ENCODE measurements at regions not wholly inside any gene's neighbourhood (a gene's known extent, or its start where the extent isn't known, plus 50 kb on each side); places are given as distances from the start of the nearest gene placed in this dataset.

DNA sequence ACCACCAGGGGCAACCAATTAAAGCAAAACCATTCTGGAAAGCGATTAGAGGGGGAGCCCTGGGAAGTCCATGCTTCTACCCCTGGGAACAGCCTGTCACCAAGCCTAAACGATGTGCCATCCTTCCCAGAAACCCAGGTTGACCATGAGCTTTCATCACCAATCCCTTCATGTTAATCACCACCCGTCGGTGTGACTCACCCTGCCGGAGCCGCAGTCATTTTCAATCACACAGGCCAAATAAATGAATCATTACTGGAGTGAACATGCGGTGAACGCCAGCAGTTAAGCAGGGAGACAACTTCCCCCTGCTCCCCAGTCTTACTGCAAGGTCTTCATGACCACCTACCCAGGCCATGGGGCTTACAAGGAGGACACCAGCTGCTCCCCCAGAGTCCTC, 308.8 kb downstream of the AJAP1 start:
- Mint-ChIP-seq H3K27me3 (ENCODE audit: low read depth) (peaks cover 3% of the 10 kb centered on the region), H3K27ac (no peak overlapping the region), H3K9me3 (no peaks in the 10 kb centered on the region), H3K4me1 (ENCODE audit: low read depth) (no peaks in the 10 kb centered on the region), H3K4me3 (no peak overlapping the region), H3K36me3 (ENCODE audit: low read depth) (no peaks in the 10 kb centered on the region)

DNA sequence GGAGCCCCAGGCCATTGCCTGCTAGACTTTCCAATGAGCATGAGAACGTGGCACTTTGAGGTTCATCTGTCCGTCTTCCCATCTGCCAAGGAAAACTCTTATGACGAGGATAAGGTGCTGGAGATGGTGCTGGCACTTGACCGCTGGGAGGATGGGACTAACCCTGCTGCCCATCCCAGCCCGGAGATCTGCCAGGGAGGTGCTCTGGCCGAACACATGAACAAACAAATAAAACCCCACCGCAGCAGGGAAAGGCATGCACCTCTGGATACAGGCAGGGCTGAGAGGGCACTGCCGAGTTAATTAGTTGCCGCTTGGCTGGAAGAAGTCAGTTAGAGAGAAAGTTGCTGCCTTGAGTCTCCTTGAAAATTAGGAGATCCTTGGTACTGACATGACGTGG, 308.4 kb downstream of the AJAP1 start:
- H3K9me3 Mint-ChIP-seq, result no peaks in the 10 kb centered on the region
- peaks cover 3% of the 10 kb centered on the region for H3K27me3 Mint-ChIP-seq (ENCODE audit: low read depth)
- H3K36me3 Mint-ChIP-seq (ENCODE audit: low read depth), result no peaks in the 10 kb centered on the region

GRCh38 chr1:4961935-4962645, 307.7 kb downstream of the AJAP1 start:
- Mint-ChIP-seq H3K4me3 (no peak overlapping the region), H3K27ac (no peak overlapping the region), H3K4me1 (ENCODE audit: low read depth) (no peaks in the 10 kb centered on the region), H3K27me3 (ENCODE audit: low read depth) (peaks cover 3% of the 10 kb centered on the region), H3K36me3 (ENCODE audit: low read depth) (no peaks in the 10 kb centered on the region), H3K9me3 (no peaks in the 10 kb centered on the region)

More for the DNA sequence above, 308.4 kb downstream of the AJAP1 start:
- Mint-ChIP-seq H3K4me3 (no peak overlapping the region), H3K27ac (no peak overlapping the region), H3K4me1 (ENCODE audit: low read depth) (no peaks in the 10 kb centered on the region)

DNA sequence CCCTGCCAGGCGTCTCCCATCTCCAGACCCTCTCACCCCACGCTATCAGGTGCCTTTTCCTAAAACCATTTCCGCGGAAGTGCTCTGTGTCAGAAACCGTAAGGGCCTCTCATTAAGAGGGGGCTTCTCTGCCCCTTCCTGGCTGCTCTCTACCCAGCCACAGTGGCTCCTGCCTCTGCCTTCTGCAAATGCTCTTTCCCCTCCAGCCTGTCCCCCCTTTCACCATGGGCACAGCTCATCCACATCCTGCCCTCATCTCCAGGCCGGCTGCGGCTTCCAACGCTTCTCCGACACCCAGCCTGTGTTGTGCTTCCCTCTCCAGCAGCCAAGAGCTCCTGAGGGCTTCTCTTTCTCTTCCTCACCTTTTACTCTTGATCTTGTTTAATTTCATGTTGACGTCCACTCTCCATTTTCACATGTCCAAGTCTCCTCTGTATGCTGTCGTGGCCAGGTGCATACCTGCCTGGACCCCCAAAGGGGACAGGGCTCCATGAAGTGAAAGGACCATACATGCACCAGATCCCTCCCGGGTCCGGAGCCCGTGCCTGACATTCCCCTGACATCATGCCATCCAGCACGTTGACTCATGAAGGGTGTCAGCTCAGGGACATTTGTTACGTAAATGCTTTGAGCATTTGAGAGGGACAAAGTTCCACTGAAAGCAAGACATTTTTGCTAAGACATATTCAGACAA, 306.5 kb downstream of the AJAP1 start:
- Mint-ChIP-seq H3K27me3 (ENCODE audit: low read depth) (peaks cover 3% of the 10 kb centered on the region), H3K4me3 (no peak overlapping the region), H3K36me3 (ENCODE audit: low read depth) (no peaks in the 10 kb centered on the region), H3K27ac (no peak overlapping the region), H3K9me3 (no peaks in the 10 kb centered on the region), H3K4me1 (ENCODE audit: low read depth) (no peaks in the 10 kb centered on the region)

- Mint-ChIP-seq H3K9me3 (no peaks in the 10 kb centered on the region), H3K27me3 (ENCODE audit: low read depth) (peaks cover 3% of the 10 kb centered on the region), H3K36me3 (ENCODE audit: low read depth) (no peaks in the 10 kb centered on the region), H3K4me1 (ENCODE audit: low read depth) (no peaks in the 10 kb centered on the region), H3K27ac (no peak overlapping the region), H3K4me3 (no peak overlapping the region)
Observed at GRCh38 chr1:4960336-4960735, 305.9 kb downstream of the AJAP1 start.

DNA sequence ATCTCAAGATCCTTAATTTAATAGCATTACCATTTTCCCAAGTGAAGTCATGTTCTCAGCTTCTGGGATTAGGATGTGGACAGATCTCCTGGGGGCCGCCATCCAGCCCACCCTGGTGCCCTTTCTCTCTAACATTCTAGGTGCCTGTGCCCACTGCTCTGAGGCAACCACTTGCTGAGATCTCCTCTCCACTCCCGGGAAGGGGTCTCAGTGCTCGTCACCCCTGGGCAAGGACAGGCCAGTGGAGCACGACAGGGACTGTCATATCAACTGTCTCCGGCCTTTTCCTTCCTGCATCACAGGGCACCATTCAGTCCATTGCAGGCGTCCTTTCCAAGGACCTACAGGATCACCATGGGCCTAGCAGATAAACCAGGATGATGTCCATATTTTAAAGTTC, 304.8 kb downstream of the AJAP1 start:
- Mint-ChIP-seq H3K36me3 (ENCODE audit: low read depth) (no peaks in the 10 kb centered on the region), H3K4me3 (no peak overlapping the region), H3K4me1 (ENCODE audit: low read depth) (no peaks in the 10 kb centered on the region), H3K9me3 (peaks cover 4% of the 10 kb centered on the region), H3K27ac (no peak overlapping the region), H3K27me3 (ENCODE audit: low read depth) (peaks cover under 1% of the 10 kb centered on the region)

GRCh38 chr1:4957027-4957426, 302.6 kb downstream of the AJAP1 start:
- no peaks in the 10 kb centered on the region for H3K27me3 Mint-ChIP-seq (ENCODE audit: low read depth)
- H3K9me3 Mint-ChIP-seq, result peaks cover 19% of the 10 kb centered on the region
- H3K36me3 Mint-ChIP-seq (ENCODE audit: low read depth), result no peaks in the 10 kb centered on the region
- H3K4me1 Mint-ChIP-seq (ENCODE audit: low read depth), result no peaks in the 10 kb centered on the region
- no peak overlapping the region for H3K4me3 Mint-ChIP-seq
- no peak overlapping the region for H3K27ac Mint-ChIP-seq

- no peaks in the 10 kb centered on the region for H3K27me3 Mint-ChIP-seq (ENCODE audit: low read depth)
- H3K4me1 Mint-ChIP-seq (ENCODE audit: low read depth), result no peaks in the 10 kb centered on the region
- no peak overlapping the region for H3K27ac Mint-ChIP-seq
- H3K9me3 Mint-ChIP-seq, result peaks cover 19% of the 10 kb centered on the region
- H3K4me3 Mint-ChIP-seq, result no peak overlapping the region
- H3K36me3 Mint-ChIP-seq (ENCODE audit: low read depth), result no peaks in the 10 kb centered on the region
Observed at GRCh38 chr1:4954392-4954791, 300.0 kb downstream of the AJAP1 start.

- Mint-ChIP-seq H3K27ac (no peak overlapping the region), H3K27me3 (ENCODE audit: low read depth) (no peaks in the 10 kb centered on the region), H3K9me3 (peaks cover 20% of the 10 kb centered on the region), H3K4me3 (no peak overlapping the region), H3K36me3 (ENCODE audit: low read depth) (no peaks in the 10 kb centered on the region), H3K4me1 (ENCODE audit: low read depth) (no peaks in the 10 kb centered on the region)
Observed at GRCh38 chr1:4951601-4952000, 297.2 kb downstream of the AJAP1 start.

GRCh38 chr1:4946343-4946742, 291.9 kb downstream of the AJAP1 start:
- no peaks in the 10 kb centered on the region for H3K27me3 Mint-ChIP-seq (ENCODE audit: low read depth)
- H3K9me3 Mint-ChIP-seq, result peaks cover 14% of the 10 kb centered on the region
- no peaks in the 10 kb centered on the region for H3K36me3 Mint-ChIP-seq (ENCODE audit: low read depth)
- no peak overlapping the region for H3K4me3 Mint-ChIP-seq
- no peaks in the 10 kb centered on the region for H3K4me1 Mint-ChIP-seq (ENCODE audit: low read depth)
- H3K27ac Mint-ChIP-seq, result no peak overlapping the region

DNA sequence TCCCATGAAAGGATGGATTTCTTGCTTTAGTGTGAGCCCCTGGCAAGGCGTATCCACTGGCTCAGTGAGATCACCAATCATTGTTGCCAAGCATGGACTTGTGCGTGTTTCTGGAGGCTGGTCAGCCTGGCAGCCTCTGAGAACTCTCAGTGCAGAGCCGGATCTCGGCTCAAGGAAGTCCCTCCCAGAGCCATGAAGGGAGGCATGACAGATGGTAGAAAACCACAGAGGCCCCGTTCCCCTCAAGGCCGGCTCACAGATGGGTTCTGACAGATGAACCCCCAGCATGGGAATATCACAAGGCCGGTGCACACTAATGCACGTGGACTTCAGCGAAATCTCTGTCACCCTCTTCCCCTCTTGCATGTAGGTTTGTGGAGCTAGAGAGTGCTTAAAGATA, 290.5 kb downstream of the AJAP1 start:
- peaks cover 18% of the 10 kb centered on the region for H3K9me3 Mint-ChIP-seq
- H3K27ac Mint-ChIP-seq, result no peak overlapping the region
- no peaks in the 10 kb centered on the region for H3K4me1 Mint-ChIP-seq (ENCODE audit: low read depth)
- no peaks in the 10 kb centered on the region for H3K36me3 Mint-ChIP-seq (ENCODE audit: low read depth)
- no peak overlapping the region for H3K4me3 Mint-ChIP-seq
- H3K27me3 Mint-ChIP-seq (ENCODE audit: low read depth), result no peaks in the 10 kb centered on the region

DNA sequence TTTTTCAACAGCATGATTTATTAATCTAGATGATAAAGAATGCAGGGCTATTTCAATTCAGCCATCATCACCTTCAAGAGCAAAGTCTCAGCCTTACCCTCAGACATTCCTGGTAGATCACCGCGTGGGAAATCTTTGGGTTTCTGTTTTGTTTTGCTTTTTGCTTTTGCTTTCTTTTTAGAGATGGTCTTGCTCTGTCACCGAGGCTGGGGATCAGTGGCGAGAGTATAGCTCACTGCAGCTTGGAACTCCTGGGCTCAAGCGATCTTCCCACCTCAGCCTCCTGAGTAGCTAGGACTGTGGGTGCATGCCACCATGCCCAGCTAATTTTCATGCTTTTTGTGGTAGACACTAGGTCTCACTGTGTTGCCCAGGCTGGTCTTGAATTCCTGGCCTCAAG, 289.7 kb downstream of the AJAP1 start:
- H3K27me3 Mint-ChIP-seq (ENCODE audit: low read depth), result no peaks in the 10 kb centered on the region
- no peak overlapping the region for H3K27ac Mint-ChIP-seq
- H3K4me3 Mint-ChIP-seq, result no peak overlapping the region
- peaks cover 27% of the 10 kb centered on the region for H3K9me3 Mint-ChIP-seq
- no peaks in the 10 kb centered on the region for H3K4me1 Mint-ChIP-seq (ENCODE audit: low read depth)
- H3K36me3 Mint-ChIP-seq (ENCODE audit: low read depth), result no peaks in the 10 kb centered on the region

DNA sequence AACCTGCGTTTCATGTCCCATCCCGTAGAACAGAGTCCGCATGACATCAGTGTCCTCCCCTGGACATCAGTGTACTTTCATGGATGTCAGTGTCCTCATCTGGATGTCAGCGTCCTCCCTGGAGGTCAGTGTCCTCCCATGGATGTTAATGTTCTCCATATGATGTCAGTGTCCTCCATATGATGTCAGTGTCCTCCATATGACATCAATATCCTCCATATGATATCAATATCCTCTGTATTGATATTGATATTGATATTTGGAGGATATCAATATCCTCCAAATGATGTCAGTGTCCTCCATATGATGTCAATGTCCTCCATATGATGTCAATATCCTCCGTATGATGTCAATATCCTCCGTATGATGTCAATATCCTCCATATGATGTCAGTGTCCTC, 284.9 kb downstream of the AJAP1 start:
- no peak overlapping the region for H3K4me3 Mint-ChIP-seq
- H3K27ac Mint-ChIP-seq, result no peak overlapping the region
- H3K9me3 Mint-ChIP-seq, result peaks cover 19% of the 10 kb centered on the region

GRCh38 chr1:4937876-4938534, 283.6 kb downstream of the AJAP1 start:
- Mint-ChIP-seq H3K9me3 (peaks cover 19% of the 10 kb centered on the region), H3K27ac (no peak overlapping the region), H3K27me3 (ENCODE audit: low read depth) (no peaks in the 10 kb centered on the region), H3K36me3 (ENCODE audit: low read depth) (no peaks in the 10 kb centered on the region), H3K4me1 (ENCODE audit: low read depth) (no peaks in the 10 kb centered on the region), H3K4me3 (no peak overlapping the region)

More for the DNA sequence above, 284.9 kb downstream of the AJAP1 start:
- Mint-ChIP-seq H3K27me3 (ENCODE audit: low read depth) (no peaks in the 10 kb centered on the region), H3K4me1 (ENCODE audit: low read depth) (no peaks in the 10 kb centered on the region), H3K36me3 (ENCODE audit: low read depth) (no peaks in the 10 kb centered on the region)

DNA sequence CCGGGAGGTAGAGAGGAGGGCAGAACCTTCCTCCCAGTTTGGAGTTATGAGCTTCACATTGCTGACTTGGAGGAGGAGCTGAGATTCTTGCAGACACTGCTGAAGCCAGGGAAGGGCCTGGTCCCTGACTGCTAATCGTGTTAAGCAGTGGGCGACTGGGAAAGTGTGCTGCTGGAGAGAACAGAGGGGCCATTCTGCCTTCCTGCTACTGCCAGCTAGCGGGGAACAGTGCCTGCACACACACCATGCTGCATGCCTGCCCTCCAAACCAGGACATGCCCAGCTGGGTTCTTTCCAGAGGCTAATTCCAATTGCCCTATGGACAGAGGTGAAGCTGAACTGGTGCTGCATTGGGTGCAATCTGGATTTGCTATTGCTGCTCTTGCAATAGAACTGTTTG, 281.4 kb downstream of the AJAP1 start:
- Mint-ChIP-seq H3K4me3 (no peak overlapping the region), H3K4me1 (ENCODE audit: low read depth) (no peaks in the 10 kb centered on the region), H3K36me3 (ENCODE audit: low read depth) (no peaks in the 10 kb centered on the region), H3K27me3 (ENCODE audit: low read depth) (no peaks in the 10 kb centered on the region), H3K27ac (no peak overlapping the region), H3K9me3 (peaks cover 15% of the 10 kb centered on the region)

Data from T-helper 1 cell treated with Interleukin-12 subunit alpha and Interleukin-12 subunit beta and Interleukin-4 antibody, amounts not matched to agents 30 μg/mL and 1 μg/mL, for 36 hours (primary cell).